AG04449 (cell line): ENCODE measurements at regions not wholly inside any gene's neighbourhood (a gene's known extent, or its start where the extent isn't known, plus 50 kb on each side); places are given as distances from the start of the nearest gene placed in this dataset.

Source experiments
- CTCF ChIA-PET: fragments of 350-600 bp; formaldehyde crosslinking; extraction: SDS; loops from one replicate; lab custom pipeline; 2021; ENCODE audit warnings: antibody characterized with exemption; lab: Yijun Ruan, JAX
- POLR2A ChIA-PET: fragments of 400-600, 350-600 bp; formaldehyde crosslinking; extraction: SDS; loops from one replicate; lab custom pipeline; 2020; ENCODE audit warnings: antibody characterized with exemption, inconsistent platforms; lab: Yijun Ruan, JAX
- DNase-seq: peaks from one replicate; pipeline ENCODE4 v3.0.0-alpha.2; 2010; ENCODE audit warnings: low read depth, low spot score
- H3K4me3 ChIP-seq: 2 replicates; pipeline ENCODE4 v1.5.1; 2011; ENCODE audit warnings: low read depth, mild to moderate bottlenecking, control low read depth, low read length
- TF ChIP-seq, protein P1 (sequence below): IDR thresholded peaks from one replicate; pipeline ENCODE4 v1.5.1; 2011; ENCODE audit warnings: mild to moderate bottlenecking, moderate library complexity, low read length, control low read depth, inconsistent platforms; ENCODE audit not compliant: insufficient read depth; ENCODE audit errors: missing control alignments

DNA sequence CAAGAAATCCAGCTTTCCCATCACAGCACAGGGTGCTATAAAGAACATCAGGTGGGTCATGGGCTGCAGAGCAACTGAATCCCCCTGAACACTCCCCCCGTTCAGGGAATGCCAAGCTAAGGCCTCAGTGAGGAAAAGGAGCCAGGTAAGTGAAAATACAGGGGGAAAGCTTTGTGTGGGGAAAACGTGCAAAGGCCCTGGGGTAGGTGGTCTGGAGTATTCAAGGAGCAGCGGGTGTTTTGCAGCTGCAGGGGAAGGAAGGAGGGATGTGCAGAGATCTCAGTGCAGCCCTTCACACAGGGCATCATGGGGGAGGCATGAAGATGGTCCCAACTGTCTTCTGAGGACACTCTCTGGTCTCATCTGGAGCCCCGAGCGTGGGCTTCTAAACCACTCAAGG lies 119.2 kb downstream of the ETS2 start:
- ChIA-PET POLR2A (no interaction called here), CTCF (no interaction called here)
- H3K4me3 ChIP-seq: no peak overlapping the region
- no peak for DNase-seq
- TF ChIP-seq, protein P1, sequence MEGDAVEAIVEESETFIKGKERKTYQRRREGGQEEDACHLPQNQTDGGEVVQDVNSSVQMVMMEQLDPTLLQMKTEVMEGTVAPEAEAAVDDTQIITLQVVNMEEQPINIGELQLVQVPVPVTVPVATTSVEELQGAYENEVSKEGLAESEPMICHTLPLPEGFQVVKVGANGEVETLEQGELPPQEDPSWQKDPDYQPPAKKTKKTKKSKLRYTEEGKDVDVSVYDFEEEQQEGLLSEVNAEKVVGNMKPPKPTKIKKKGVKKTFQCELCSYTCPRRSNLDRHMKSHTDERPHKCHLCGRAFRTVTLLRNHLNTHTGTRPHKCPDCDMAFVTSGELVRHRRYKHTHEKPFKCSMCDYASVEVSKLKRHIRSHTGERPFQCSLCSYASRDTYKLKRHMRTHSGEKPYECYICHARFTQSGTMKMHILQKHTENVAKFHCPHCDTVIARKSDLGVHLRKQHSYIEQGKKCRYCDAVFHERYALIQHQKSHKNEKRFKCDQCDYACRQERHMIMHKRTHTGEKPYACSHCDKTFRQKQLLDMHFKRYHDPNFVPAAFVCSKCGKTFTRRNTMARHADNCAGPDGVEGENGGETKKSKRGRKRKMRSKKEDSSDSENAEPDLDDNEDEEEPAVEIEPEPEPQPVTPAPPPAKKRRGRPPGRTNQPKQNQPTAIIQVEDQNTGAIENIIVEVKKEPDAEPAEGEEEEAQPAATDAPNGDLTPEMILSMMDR: no peak

DNA sequence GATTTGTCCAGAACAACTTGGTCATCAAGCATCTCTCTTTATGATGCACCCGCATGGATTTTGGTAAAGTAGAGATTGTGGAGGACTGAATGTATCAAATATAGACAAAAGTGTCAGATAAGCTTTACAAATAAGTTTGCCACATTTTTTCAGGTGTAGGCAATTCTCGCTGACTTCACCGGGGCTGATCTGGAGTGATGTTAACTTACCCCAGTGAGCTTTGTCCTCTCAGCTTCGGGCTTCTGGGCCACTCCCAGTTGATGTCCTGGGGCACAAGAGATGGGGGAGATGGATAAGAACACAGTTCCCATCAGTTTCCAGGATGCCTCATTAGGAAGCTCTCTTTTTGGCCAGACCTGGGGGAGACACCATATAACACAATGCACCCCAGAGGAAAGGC lies 117.7 kb downstream of the ETS2 start:
- ChIA-PET POLR2A (no interaction called here), CTCF (no interaction called here)
- no peak overlapping the region for H3K4me3 ChIP-seq
- no peak for DNase-seq
- TF ChIP-seq, protein P1: no peak

- CTCF ChIA-PET: interaction anchor here (1.3 kb wide), 1 partner anchor 8 kb away, joined by 3 read pairs; no protein-coding TSS in a partner anchor
- H3K4me3 ChIP-seq: no peak overlapping the region
- POLR2A ChIA-PET: no interaction called here
- TF ChIP-seq, protein P1: no peak
- no peak for DNase-seq
These were observed 116.9 kb downstream of the ETS2 start for GRCh38 chr21:38922474-38923235.

DNA sequence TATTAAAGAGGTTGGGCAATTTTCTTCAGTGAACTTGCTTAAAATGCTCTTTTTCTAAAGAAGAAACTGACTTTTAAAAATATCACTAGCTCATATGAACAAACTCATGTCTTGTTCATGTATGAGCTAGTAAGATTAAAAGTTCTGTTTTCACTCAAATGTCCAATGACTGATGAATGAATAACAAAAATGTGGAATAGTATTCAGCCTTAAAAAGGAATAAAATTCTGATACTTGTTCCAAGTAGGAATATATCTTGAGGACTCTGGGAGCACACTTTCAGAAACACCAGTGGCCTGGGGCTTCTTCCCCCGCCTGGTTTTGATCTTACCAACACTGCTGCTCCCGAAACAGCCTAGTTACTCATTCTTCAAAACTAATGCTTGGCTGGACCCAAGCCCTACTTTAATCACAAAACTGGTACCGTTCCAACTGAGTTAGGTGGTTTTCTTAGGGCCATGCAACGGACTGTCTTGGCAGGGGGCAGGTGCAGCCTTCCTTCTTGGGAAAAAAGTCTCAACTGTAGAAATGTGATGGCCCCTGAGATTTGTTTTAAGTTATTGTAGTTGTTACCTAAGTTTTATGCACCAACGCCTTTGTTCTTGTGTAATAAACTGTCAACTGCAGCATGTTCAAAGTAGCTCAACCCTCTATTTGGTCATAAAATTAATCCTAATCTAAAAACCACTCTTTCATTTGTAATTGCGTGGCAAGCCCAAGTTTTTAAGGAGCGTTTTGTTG lies 116.0 kb downstream of the ETS2 start:
- DNase-seq: no peak
- ChIA-PET POLR2A (no interaction called here), CTCF (interaction anchor here (0.7 to 1.3 kb wide), 2 partner anchors 9 to 216 kb away, joined by 3 to 4 read pairs; no protein-coding TSS in a partner anchor)
- no peak overlapping the region for H3K4me3 ChIP-seq
- TF ChIP-seq, protein P1: no peak

- TF ChIP-seq, protein P1: no peak
- no peak overlapping the region for H3K4me3 ChIP-seq
- DNase-seq: peak; percentile 44
- ChIA-PET POLR2A (interaction anchor here (0.6 kb wide), 1 partner anchor 165 kb away, joined by 3 read pairs; no protein-coding TSS in a partner anchor), CTCF (interaction anchor here (0.7 kb wide), 1 partner anchor 217 kb away, joined by 4 read pairs; no protein-coding TSS in a partner anchor)
These were observed 115.1 kb downstream of the ETS2 start for GRCh38 chr21:38920631-38921398.
